ENCODE measurements at regions not wholly inside any gene's neighbourhood (a gene's known extent, or its start where the extent isn't known, plus 50 kb on each side); places are given as distances from the start of the nearest gene placed in this dataset.
"Not testable (repeated sequence)": the region's sequence is repeated elsewhere in the genome, so short reads cannot be mapped to it uniquely, and the experiment has no call there.

GRCh38 chr13:34357435-34358232, 539.7 kb downstream of the RFC3 start:
- peak; percentile 15 for DNase-seq (ENCODE audit: low read depth, low spot score)

GRCh38 chr13:34358811-34359513, 541.0 kb downstream of the RFC3 start:
- DNase-seq (ENCODE audit: low read depth, low spot score): no peak

GRCh38 chr13:34360702-34361101, 542.8 kb downstream of the RFC3 start:
- DNase-seq (ENCODE audit: low read depth, low spot score): no peak

GRCh38 chr13:34361560-34361959, 543.6 kb downstream of the RFC3 start:
- DNase-seq (ENCODE audit: low read depth, low spot score): no peak

GRCh38 chr13:34363266-34363665, 545.3 kb downstream of the RFC3 start:
- DNase-seq (ENCODE audit: low read depth, low spot score): no peak

- DNase-seq (ENCODE audit: low read depth, low spot score): no peak
These were observed 546.7 kb downstream of the RFC3 start for GRCh38 chr13:34364633-34365032.

- no peak for DNase-seq (ENCODE audit: low read depth, low spot score)
These were observed 552.0 kb downstream of the RFC3 start for GRCh38 chr13:34369931-34370330.

- DNase-seq (ENCODE audit: low read depth, low spot score): no peak
These were observed 553.2 kb downstream of the RFC3 start for GRCh38 chr13:34371108-34371507.

GRCh38 chr13:34371645-34372395, 553.9 kb downstream of the RFC3 start:
- no peak for DNase-seq (ENCODE audit: low read depth, low spot score)

- DNase-seq (ENCODE audit: low read depth, low spot score): no peak
These were observed 554.6 kb downstream of the RFC3 start for GRCh38 chr13:34372581-34372980.

- no peak for DNase-seq (ENCODE audit: low read depth, low spot score)
These were observed 558.5 kb downstream of the RFC3 start for GRCh38 chr13:34376483-34376882.

GRCh38 chr13:34381228-34381627, 560.8 kb upstream of the NBEA start:
- no peak for DNase-seq (ENCODE audit: low read depth, low spot score)

- DNase-seq (ENCODE audit: low read depth, low spot score): no peak
These were observed 558.3 kb upstream of the NBEA start for GRCh38 chr13:34383728-34384127.

- DNase-seq (ENCODE audit: low read depth, low spot score): not testable (repeated sequence)
These were observed 555.8 kb upstream of the NBEA start for GRCh38 chr13:34386229-34386628.

GRCh38 chr13:34391076-34391475, 551.0 kb upstream of the NBEA start:
- no peak for DNase-seq (ENCODE audit: low read depth, low spot score)

- no peak for DNase-seq (ENCODE audit: low read depth, low spot score)
These were observed 540.4 kb upstream of the NBEA start for GRCh38 chr13:34401696-34402095.

GRCh38 chr13:34405410-34406181, 536.5 kb upstream of the NBEA start:
- no peak for DNase-seq (ENCODE audit: low read depth, low spot score)

- no peak for DNase-seq (ENCODE audit: low read depth, low spot score)
These were observed 533.4 kb upstream of the NBEA start for GRCh38 chr13:34408640-34409039.

GRCh38 chr13:34409496-34410182, 532.4 kb upstream of the NBEA start:
- no peak for DNase-seq (ENCODE audit: low read depth, low spot score)

GRCh38 chr13:34410678-34411077, 531.4 kb upstream of the NBEA start:
- DNase-seq (ENCODE audit: low read depth, low spot score): no peak

GRCh38 chr13:34411177-34411576, 530.9 kb upstream of the NBEA start:
- DNase-seq (ENCODE audit: low read depth, low spot score): no peak

All from ELF-1 (cell line).